RWPE1 (cell line): ENCODE measurements at regions not wholly inside any gene's neighbourhood (a gene's known extent, or its start where the extent isn't known, plus 50 kb on each side); places are given as distances from the start of the nearest gene placed in this dataset.

Source experiments
- CTCF ChIA-PET: fragments of 350-600 bp; sonication (Branson Sonifier 250); formaldehyde crosslinking; extraction: SDS; loops from one replicate; lab custom pipeline; 2021; lab: Yijun Ruan, JAX
- POLR2A ChIA-PET: fragments of 400-600 bp; formaldehyde crosslinking; extraction: SDS; loops from one replicate; lab custom pipeline; 2020; ENCODE audit warnings: antibody characterized with exemption; ENCODE audit not compliant: low non-redundant PET; lab: Yijun Ruan, JAX
- DNase-seq: peaks from one replicate; pipeline ENCODE4 v3.0.0; 2012; ENCODE audit warnings: low spot score
- H3K27ac ChIP-seq: fragments of 450-650 bp; 2 replicates; pipeline ENCODE4 v1.5.1; 2017
- TF ChIP-seq, protein P1 (sequence below): fragments of 450-650 bp; conservative IDR thresholded peaks from 2 replicates; pipeline ENCODE4 v1.5.1; 2017; ENCODE audit warnings: low read depth, mild to moderate bottlenecking

DNA sequence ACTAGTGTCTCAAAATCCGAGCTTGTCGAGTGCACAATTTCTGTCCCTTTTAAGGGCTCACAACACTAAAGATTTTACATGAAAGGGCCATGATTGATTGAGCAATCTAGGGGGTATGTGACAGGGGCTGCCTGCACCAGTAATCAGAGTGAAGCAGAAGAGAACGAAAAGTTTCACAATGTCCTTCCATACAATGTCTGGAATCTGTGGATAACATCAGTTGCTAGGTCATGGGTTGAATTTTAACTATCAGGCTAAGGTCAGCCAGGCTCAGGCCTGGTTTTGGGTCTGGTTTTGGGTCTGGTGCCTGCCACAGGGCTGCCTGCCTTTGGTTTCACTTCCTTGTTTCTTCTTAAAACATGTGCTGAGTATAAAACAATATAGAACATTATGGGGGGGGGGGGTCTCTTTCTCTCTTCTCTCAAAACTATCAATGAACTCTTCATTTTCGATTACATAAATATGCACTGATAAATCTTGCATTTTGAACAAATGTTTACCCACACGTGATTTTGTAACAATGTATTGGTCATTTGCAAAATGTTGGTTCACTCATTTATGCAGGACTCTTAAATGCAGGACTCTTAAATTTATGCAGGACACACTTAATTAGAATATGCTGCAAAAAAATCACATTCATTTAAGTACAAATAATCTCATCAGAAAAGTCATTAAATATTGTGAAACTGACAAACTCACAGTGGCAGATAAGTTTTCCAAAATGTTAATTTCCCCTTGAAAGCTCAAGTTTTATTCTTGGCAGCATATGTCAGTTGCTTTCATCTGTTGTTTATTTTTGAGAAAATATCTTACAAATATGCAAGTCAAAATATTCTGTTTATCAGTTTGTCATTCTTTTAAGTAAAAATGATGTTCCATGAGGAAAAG lies 290.5 kb upstream of the KYNU start:
- POLR2A ChIA-PET = no interaction called here
- no peak for DNase-seq
- H3K27ac ChIP-seq = no peak overlapping the region
- TF ChIP-seq, protein P1, sequence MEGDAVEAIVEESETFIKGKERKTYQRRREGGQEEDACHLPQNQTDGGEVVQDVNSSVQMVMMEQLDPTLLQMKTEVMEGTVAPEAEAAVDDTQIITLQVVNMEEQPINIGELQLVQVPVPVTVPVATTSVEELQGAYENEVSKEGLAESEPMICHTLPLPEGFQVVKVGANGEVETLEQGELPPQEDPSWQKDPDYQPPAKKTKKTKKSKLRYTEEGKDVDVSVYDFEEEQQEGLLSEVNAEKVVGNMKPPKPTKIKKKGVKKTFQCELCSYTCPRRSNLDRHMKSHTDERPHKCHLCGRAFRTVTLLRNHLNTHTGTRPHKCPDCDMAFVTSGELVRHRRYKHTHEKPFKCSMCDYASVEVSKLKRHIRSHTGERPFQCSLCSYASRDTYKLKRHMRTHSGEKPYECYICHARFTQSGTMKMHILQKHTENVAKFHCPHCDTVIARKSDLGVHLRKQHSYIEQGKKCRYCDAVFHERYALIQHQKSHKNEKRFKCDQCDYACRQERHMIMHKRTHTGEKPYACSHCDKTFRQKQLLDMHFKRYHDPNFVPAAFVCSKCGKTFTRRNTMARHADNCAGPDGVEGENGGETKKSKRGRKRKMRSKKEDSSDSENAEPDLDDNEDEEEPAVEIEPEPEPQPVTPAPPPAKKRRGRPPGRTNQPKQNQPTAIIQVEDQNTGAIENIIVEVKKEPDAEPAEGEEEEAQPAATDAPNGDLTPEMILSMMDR = no peak
- CTCF ChIA-PET = no interaction called here

DNA sequence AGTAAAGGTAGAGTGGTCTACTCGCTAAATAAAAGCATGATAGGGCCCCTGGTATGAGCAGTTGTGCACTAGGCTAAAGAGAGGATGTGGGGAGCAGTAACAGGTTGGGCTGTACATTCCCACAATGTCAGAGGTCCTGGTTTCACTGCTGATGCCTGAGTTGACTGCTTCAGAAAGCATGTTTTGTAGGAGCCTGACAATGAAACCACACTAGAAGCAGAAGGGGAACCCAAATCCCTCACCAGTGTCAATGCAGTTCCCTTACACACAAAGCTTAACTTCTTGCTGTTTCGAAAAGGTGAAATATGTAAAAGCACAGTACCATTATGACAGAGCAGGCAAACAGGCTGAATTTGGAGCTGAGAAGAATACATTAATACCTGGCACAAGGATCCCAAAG lies 291.7 kb upstream of the KYNU start:
- H3K27ac ChIP-seq = no peak overlapping the region
- no peak for DNase-seq
- POLR2A ChIA-PET = no interaction called here
- CTCF ChIA-PET = no interaction called here
- TF ChIP-seq, protein P1 = no peak

DNA sequence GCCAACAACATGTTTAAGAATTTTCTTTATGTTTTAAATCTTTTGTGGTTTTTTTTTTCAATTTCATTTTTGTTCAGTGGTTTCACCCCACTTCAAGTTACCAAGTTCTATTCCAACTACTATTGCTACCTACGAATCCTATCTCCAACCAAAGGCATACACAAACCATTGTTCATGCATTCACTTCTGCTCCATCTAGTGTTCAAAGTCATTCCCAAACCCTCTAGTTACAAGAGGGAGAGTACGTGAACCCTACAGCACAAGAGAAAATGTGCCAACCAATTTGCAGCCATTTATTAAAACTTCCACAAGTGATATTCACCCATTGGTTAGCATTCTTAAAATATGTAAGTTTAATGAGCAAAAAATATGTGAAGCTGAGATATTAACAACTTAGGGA lies 295.1 kb upstream of the KYNU start:
- no peak for DNase-seq

DNA sequence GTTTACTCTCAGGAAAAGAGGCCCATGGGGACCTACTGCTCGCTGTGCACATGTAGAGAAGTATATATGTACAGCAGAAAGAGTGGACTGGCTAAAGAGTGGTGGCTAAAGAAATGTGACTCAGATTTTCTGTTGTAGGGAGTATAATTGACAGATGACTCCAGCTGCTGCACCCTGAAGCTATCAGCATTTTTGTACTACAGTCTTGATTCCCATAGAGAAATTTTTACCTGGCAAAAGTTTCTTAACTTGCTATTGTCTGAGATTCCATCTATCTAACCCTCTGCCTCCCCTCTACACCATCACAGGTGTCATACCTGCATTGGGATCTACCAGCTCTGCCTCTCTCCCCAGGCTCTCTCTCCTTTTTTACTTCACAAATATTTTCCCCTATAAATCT lies 296.0 kb upstream of the KYNU start:
- CTCF ChIA-PET = interaction anchor here (0.6 kb wide), 1 partner anchor 105 kb away, joined by 3 read pairs; no protein-coding TSS in a partner anchor
- TF ChIP-seq, protein P1 = no peak
- no peak for DNase-seq
- POLR2A ChIA-PET = no interaction called here
- H3K27ac ChIP-seq = no peak overlapping the region

More for the DNA sequence above, 295.1 kb upstream of the KYNU start:
- H3K27ac ChIP-seq = no peak overlapping the region
- TF ChIP-seq, protein P1 = no peak
- ChIA-PET CTCF (no interaction called here), POLR2A (no interaction called here)

DNA sequence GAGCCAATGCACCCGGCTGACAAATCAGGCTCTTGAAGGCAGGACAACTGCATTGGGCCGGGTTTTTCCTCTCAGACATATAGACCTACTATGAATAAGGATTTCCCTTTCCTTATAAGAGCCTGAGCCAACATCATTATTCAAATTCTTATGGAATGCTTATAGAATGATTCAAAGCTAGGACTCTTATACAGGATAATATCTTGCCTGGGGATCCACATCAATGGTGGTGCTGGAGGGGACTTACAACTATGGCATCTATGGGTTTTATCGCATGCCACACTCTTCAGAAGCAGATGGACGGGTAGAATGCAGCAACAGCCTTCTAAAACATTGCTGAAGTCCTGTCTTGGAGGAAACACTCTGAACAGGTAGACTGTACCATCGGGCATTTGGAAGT lies 296.8 kb upstream of the KYNU start:
- CTCF ChIA-PET = interaction anchor here (0.6 kb wide), 1 partner anchor 106 kb away, joined by 3 read pairs; no protein-coding TSS in a partner anchor

DNA sequence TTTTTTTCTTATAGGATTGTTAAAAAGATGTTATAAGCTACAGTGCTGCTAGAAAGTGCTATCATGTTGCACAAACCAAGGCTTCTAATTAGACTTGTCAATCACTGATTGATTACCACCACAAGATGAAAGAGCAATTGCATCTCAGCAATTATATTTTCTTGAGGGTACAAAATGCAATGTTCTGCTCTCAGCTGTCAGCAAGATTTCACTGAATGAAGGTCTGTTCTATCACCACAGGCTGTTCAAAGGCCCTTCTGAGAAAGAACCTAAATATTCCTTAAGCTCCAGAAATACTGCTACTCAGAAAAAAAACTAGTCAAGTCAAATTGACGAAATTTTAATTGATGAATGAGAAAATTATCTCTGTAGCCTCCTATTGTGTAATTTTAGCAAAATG lies 301.9 kb upstream of the KYNU start:
- TF ChIP-seq, protein P1 = no peak
- POLR2A ChIA-PET = no interaction called here
- H3K27ac ChIP-seq = no peak overlapping the region
- CTCF ChIA-PET = no interaction called here
- DNase-seq = no peak

More for the DNA sequence above, 296.8 kb upstream of the KYNU start:
- TF ChIP-seq, protein P1 = no peak
- POLR2A ChIA-PET = no interaction called here
- no peak overlapping the region for H3K27ac ChIP-seq
- DNase-seq = no peak
